Peyer's patch (tissue), 4 donors: ENCODE measurements at regions not wholly inside any gene's neighbourhood (a gene's known extent, or its start where the extent isn't known, plus 50 kb on each side); places are given as distances from the start of the nearest gene placed in this dataset.

ENCODE experiments used
- POLR2A ChIP-seq, 2 donors: fragments of 450-650 bp; IDR thresholded peaks; one replicate each; pipeline ENCODE4 v1.5.1; 2017; ENCODE audit warnings: antibody characterized with exemption in 2 of 2, mild to moderate bottlenecking in 2 of 2, moderate library complexity in 2 of 2
- TF ChIP-seq, protein P1 (sequence below), 6 experiments: fragments of 450-650 bp in 4 of 6; fragments of 200-600 bp in 2 of 6; sonication (generic) in 1 of 6; IDR thresholded peaks; one replicate each; pipeline ENCODE4 v1.5.1; 2017 to 2019; ENCODE audit warnings: antibody characterized with exemption in 6 of 6, mild to moderate bottlenecking in 3 of 6, moderate library complexity in 1 of 6

DNA sequence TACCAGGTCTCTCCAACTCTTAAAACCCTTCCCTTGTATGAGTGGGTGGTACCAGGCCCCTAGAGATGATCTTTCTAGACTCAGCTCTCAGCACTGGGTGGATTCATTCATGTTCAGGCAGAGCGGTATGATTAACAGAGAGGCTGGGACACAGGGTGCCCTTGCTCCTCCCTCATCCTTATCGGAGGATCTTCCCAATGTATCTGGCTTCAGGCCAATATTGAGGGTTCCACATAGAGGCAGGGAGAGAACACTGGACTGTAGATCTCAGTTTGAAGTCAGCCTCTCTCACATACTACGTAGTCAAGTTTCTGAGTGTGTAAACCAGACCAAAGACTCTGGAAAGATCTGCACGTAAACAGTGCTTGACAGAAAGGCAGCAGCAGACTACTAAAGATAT, 366.2 kb downstream of the DHX35 start:
- TF ChIP-seq POLR2A (IDR thresholded peaks at IDR 0.05) = no peak
- TF ChIP-seq, protein P1, sequence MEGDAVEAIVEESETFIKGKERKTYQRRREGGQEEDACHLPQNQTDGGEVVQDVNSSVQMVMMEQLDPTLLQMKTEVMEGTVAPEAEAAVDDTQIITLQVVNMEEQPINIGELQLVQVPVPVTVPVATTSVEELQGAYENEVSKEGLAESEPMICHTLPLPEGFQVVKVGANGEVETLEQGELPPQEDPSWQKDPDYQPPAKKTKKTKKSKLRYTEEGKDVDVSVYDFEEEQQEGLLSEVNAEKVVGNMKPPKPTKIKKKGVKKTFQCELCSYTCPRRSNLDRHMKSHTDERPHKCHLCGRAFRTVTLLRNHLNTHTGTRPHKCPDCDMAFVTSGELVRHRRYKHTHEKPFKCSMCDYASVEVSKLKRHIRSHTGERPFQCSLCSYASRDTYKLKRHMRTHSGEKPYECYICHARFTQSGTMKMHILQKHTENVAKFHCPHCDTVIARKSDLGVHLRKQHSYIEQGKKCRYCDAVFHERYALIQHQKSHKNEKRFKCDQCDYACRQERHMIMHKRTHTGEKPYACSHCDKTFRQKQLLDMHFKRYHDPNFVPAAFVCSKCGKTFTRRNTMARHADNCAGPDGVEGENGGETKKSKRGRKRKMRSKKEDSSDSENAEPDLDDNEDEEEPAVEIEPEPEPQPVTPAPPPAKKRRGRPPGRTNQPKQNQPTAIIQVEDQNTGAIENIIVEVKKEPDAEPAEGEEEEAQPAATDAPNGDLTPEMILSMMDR (IDR thresholded peaks at IDR 0.05) = no peak
